ENCODE measurements at regions not wholly inside any gene's neighbourhood (a gene's known extent, or its start where the extent isn't known, plus 50 kb on each side); places are given as distances from the start of the nearest gene placed in this dataset.

GRCh38 chr10:3901370-3901769 is 116.4 kb upstream of the KLF6 start:
- no peaks in the 10 kb centered on the region for H3K36me3 ChIP-seq
- no peak overlapping the region for H3K27ac ChIP-seq
- ATAC-seq (ENCODE audit: insufficient number of reproducible peaks, low FRiP score, low read depth) (no peak), DNase-seq (ENCODE audit: low spot score) (no peak)
- no peaks in the 10 kb centered on the region for H3K27me3 ChIP-seq (replicated peaks; ENCODE audit: insufficient read depth)
- peaks cover 11% of the 10 kb centered on the region in 2 donors for H3K4me1 ChIP-seq (ENCODE audit: control insufficient read depth in 1 of 2, low read depth in 2 of 2)
- no peaks in the 10 kb centered on the region for H3K9me3 ChIP-seq
- no peak overlapping the region for H3K4me3 ChIP-seq
- no peak for TF ChIP-seq CTCF (IDR thresholded peaks at IDR 0.05)

- no peak overlapping the region for H3K4me3 ChIP-seq
- no peak overlapping the region for H3K27ac ChIP-seq
- no peaks in the 10 kb centered on the region for H3K27me3 ChIP-seq (replicated peaks; ENCODE audit: insufficient read depth)
- no peak for ATAC-seq (ENCODE audit: insufficient number of reproducible peaks, low FRiP score, low read depth)
- H3K9me3 ChIP-seq: no peaks in the 10 kb centered on the region
- peaks cover 11% of the 10 kb centered on the region in 2 donors for H3K4me1 ChIP-seq (ENCODE audit: control insufficient read depth in 1 of 2, low read depth in 2 of 2)
- no peak for DNase-seq (ENCODE audit: low spot score)
- no peak for TF ChIP-seq CTCF (IDR thresholded peaks at IDR 0.05)
- H3K36me3 ChIP-seq: no peaks in the 10 kb centered on the region
These were observed 115.4 kb upstream of the KLF6 start for GRCh38 chr10:3900391-3900790.

GRCh38 chr10:3898821-3899220 is 113.8 kb upstream of the KLF6 start:
- Histone ChIP-seq H3K36me3 (no peaks in the 10 kb centered on the region), H3K27ac (no peak overlapping the region), H3K4me1 (ENCODE audit: control insufficient read depth in 1 of 2, low read depth in 2 of 2) (peaks cover 13 to 24% of the 10 kb centered on the region in 2 donors), H3K9me3 (no peaks in the 10 kb centered on the region), H3K4me3 (no peak overlapping the region), H3K27me3 (replicated peaks; ENCODE audit: insufficient read depth) (no peaks in the 10 kb centered on the region)
- no peak for ATAC-seq (ENCODE audit: insufficient number of reproducible peaks, low FRiP score, low read depth)
- no peak for DNase-seq (ENCODE audit: low spot score)
- TF ChIP-seq CTCF (IDR thresholded peaks at IDR 0.05): no peak

GRCh38 chr10:3897156-3897555 is 112.1 kb upstream of the KLF6 start:
- no peak for ATAC-seq (ENCODE audit: insufficient number of reproducible peaks, low FRiP score, low read depth)
- no peak overlapping the region for H3K27ac ChIP-seq

GRCh38 chr10:3896161-3896560 is 111.2 kb upstream of the KLF6 start:
- Histone ChIP-seq H3K4me3 (no peak overlapping the region), H3K27me3 (replicated peaks; ENCODE audit: insufficient read depth) (no peaks in the 10 kb centered on the region), H3K36me3 (no peaks in the 10 kb centered on the region), H3K4me1 (ENCODE audit: control insufficient read depth in 1 of 2, low read depth in 2 of 2) (peaks cover 3 to 13% of the 10 kb centered on the region in 2 donors), H3K27ac (no peak overlapping the region), H3K9me3 (no peaks in the 10 kb centered on the region)
- no peak for TF ChIP-seq CTCF (IDR thresholded peaks at IDR 0.05)
- no peak for ATAC-seq (ENCODE audit: insufficient number of reproducible peaks, low FRiP score, low read depth)
- DNase-seq (ENCODE audit: low spot score): no peak

More at GRCh38 chr10:3897156-3897555, 112.1 kb upstream of the KLF6 start:
- Histone ChIP-seq H3K4me3 (no peak overlapping the region), H3K4me1 (ENCODE audit: control insufficient read depth in 1 of 2, low read depth in 2 of 2) (peaks cover 6 to 14% of the 10 kb centered on the region in 2 donors), H3K27me3 (replicated peaks; ENCODE audit: insufficient read depth) (no peaks in the 10 kb centered on the region), H3K9me3 (no peaks in the 10 kb centered on the region), H3K36me3 (no peaks in the 10 kb centered on the region)
- no peak for TF ChIP-seq CTCF (IDR thresholded peaks at IDR 0.05)
- no peak for DNase-seq (ENCODE audit: low spot score)
